Stomach smooth muscle (tissue), 2 donors: ENCODE measurements at regions not wholly inside any gene's neighbourhood (a gene's known extent, or its start where the extent isn't known, plus 50 kb on each side); places are given as distances from the start of the nearest gene placed in this dataset.

Experiments
- H3K27ac ChIP-seq: one replicate; pipeline ENCODE4 v1.7.0; 2013; ENCODE audit warnings: mild to moderate bottlenecking, low read length, inconsistent platforms
- H3K27me3 ChIP-seq, 2 donors: one replicate each; pipeline ENCODE4 v1.7.0; 2013; ENCODE audit warnings: low read length in 2 of 2; ENCODE audit not compliant: insufficient read depth in 2 of 2, control insufficient read depth in 1 of 2
- H3K36me3 ChIP-seq, 2 donors: one replicate each; pipeline ENCODE4 v1.7.0; 2013; ENCODE audit warnings: low read length in 2 of 2; ENCODE audit not compliant: control insufficient read depth in 2 of 2, insufficient read depth in 2 of 2
- H3K4me1 ChIP-seq: one replicate; pipeline ENCODE4 v1.7.0; 2013; ENCODE audit warnings: low read length; ENCODE audit not compliant: control insufficient read depth, insufficient read depth
- H3K4me3 ChIP-seq, 2 donors: one replicate each; pipeline ENCODE4 v1.7.0; 2013; ENCODE audit warnings: low read length in 2 of 2
- H3K9ac ChIP-seq, 2 donors: one replicate each; pipeline ENCODE4 v1.7.0; 2013; ENCODE audit warnings: low read length in 2 of 2, mild to moderate bottlenecking in 1 of 2
- H3K9me3 ChIP-seq, 2 donors: one replicate each; pipeline ENCODE4 v1.7.0; 2013; ENCODE audit warnings: low read length in 2 of 2; ENCODE audit not compliant: control insufficient read depth in 2 of 2
- donor health status: healthy.
- donor health status: Pancreatic carcinoma.

GRCh38 chr10:31701546-31701945, 227.1 kb downstream of the ARHGAP12 start:
- H3K27me3 ChIP-seq: no peaks in the 10 kb centered on the region

GRCh38 chr10:31700181-31700611, 228.4 kb downstream of the ARHGAP12 start:
- no peaks in the 10 kb centered on the region for H3K9me3 ChIP-seq
- no peak overlapping the region for H3K9ac ChIP-seq
- H3K36me3 ChIP-seq: no peaks in the 10 kb centered on the region
- peaks cover 66% of the 10 kb centered on the region for H3K4me1 ChIP-seq
- H3K27ac ChIP-seq: peak overlapping the region; percentile 91
- no peak overlapping the region for H3K4me3 ChIP-seq
- no peaks in the 10 kb centered on the region for H3K27me3 ChIP-seq

More at GRCh38 chr10:31701546-31701945, 227.1 kb downstream of the ARHGAP12 start:
- peaks cover 71% of the 10 kb centered on the region for H3K4me1 ChIP-seq
- H3K9me3 ChIP-seq: no peaks in the 10 kb centered on the region
- no peaks in the 10 kb centered on the region for H3K36me3 ChIP-seq
- peak overlapping the region in 1 of 2 donors; percentile 22 for H3K4me3 ChIP-seq
- H3K9ac ChIP-seq: no peak overlapping the region
- peak overlapping the region; percentile 91 for H3K27ac ChIP-seq

DNA sequence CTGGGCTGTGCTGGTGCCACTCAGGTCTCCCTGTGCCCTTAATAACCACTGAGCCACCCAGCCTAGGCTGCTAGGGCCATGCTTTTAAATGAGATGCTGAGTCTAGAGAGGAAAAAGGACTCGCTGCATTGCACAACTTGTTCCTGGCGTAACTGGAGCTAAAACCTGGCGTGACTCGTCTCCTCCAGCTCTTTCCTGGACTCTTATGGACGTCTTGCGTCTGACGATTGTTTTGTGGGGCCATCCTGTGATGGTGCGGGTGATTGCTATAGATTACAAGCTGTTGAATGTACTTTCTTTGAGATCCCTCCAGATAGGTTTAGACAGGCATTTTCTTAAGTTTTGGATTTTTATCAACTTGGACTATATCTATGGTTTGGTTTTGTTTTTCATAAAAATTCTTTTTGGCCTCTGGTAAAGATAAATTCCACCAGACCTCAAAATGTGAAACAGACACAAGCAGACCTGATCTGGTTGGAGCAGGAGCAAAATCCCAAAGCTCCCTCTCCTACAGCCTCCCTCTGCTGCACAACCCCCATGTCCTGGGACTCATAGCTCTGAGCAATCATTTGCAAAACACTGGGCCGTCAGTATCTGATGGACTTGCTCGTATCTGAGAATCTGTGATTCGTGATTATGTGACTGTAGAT, 230.3 kb downstream of the ARHGAP12 start:
- peak overlapping the region in 1 of 2 donors; percentile 21 for H3K9ac ChIP-seq
- H3K4me1 ChIP-seq: peaks cover 74% of the 10 kb centered on the region
- H3K9me3 ChIP-seq: no peaks in the 10 kb centered on the region
- H3K4me3 ChIP-seq: peak overlapping the region in 1 of 2 donors; percentile 62
- H3K36me3 ChIP-seq: no peaks in the 10 kb centered on the region
- peak overlapping the region; percentile 91 for H3K27ac ChIP-seq
- H3K27me3 ChIP-seq: no peaks in the 10 kb centered on the region

- no peaks in the 10 kb centered on the region for H3K9me3 ChIP-seq
- H3K27ac ChIP-seq: peak overlapping the region; percentile 91
- H3K36me3 ChIP-seq: no peaks in the 10 kb centered on the region
- H3K9ac ChIP-seq: peak overlapping the region; percentile 57 to 64
- H3K4me1 ChIP-seq: peaks cover 68% of the 10 kb centered on the region
- no peaks in the 10 kb centered on the region for H3K27me3 ChIP-seq
- H3K4me3 ChIP-seq: peak overlapping the region in 1 of 2 donors; percentile 62
Observed at GRCh38 chr10:31697271-31698180, 231.1 kb downstream of the ARHGAP12 start.

- Histone ChIP-seq H3K4me3 (no peak overlapping the region), H3K27ac (peak overlapping the region; percentile 31), H3K36me3 (no peaks in the 10 kb centered on the region), H3K9ac (no peak overlapping the region), H3K4me1 (peaks cover 48% of the 10 kb centered on the region), H3K9me3 (no peaks in the 10 kb centered on the region), H3K27me3 (no peaks in the 10 kb centered on the region)
Observed at GRCh38 chr10:31694929-31695837, 233.4 kb downstream of the ARHGAP12 start.

- Histone ChIP-seq H3K9ac (no peak overlapping the region), H3K27ac (peak overlapping the region; percentile 31), H3K4me1 (peaks cover 38% of the 10 kb centered on the region), H3K9me3 (peaks cover 0 to 6% of the 10 kb centered on the region in 2 donors), H3K36me3 (no peaks in the 10 kb centered on the region), H3K4me3 (no peak overlapping the region), H3K27me3 (no peaks in the 10 kb centered on the region)
Observed at GRCh38 chr10:31694126-31694685, 234.4 kb downstream of the ARHGAP12 start.

GRCh38 chr10:31693491-31693890, 235.1 kb downstream of the ARHGAP12 start:
- Histone ChIP-seq H3K27me3 (no peaks in the 10 kb centered on the region), H3K9me3 (peaks cover 0 to 6% of the 10 kb centered on the region in 2 donors), H3K27ac (no peak overlapping the region), H3K36me3 (no peaks in the 10 kb centered on the region), H3K9ac (no peak overlapping the region), H3K4me1 (peaks cover 31% of the 10 kb centered on the region), H3K4me3 (no peak overlapping the region)

- H3K9me3 ChIP-seq: peaks cover 0 to 10% of the 10 kb centered on the region in 2 donors
- no peak overlapping the region for H3K27ac ChIP-seq
- no peaks in the 10 kb centered on the region for H3K36me3 ChIP-seq
- H3K9ac ChIP-seq: no peak overlapping the region
- H3K4me1 ChIP-seq: no peaks in the 10 kb centered on the region
- H3K4me3 ChIP-seq: no peak overlapping the region
- H3K27me3 ChIP-seq: no peaks in the 10 kb centered on the region
Observed at GRCh38 chr10:31689233-31689632, 239.4 kb downstream of the ARHGAP12 start.

GRCh38 chr10:31687663-31688482, 240.8 kb downstream of the ARHGAP12 start:
- H3K4me3 ChIP-seq: no peak overlapping the region
- H3K9me3 ChIP-seq: peaks cover 0 to 10% of the 10 kb centered on the region in 2 donors
- H3K9ac ChIP-seq: no peak overlapping the region
- H3K36me3 ChIP-seq: no peaks in the 10 kb centered on the region
- H3K27ac ChIP-seq: no peak overlapping the region
- H3K4me1 ChIP-seq: no peaks in the 10 kb centered on the region
- no peaks in the 10 kb centered on the region for H3K27me3 ChIP-seq
